HCT116 (cell line): ENCODE measurements at regions not wholly inside any gene's neighbourhood (a gene's known extent, or its start where the extent isn't known, plus 50 kb on each side); places are given as distances from the start of the nearest gene placed in this dataset.

ENCODE experiments used
- ATAC-seq: fragments of 200-7000 bp; cut with Tn5 transposase; 2 replicates; pipeline ENCODE4 v1.9.1; 2020; ENCODE audit warnings: mild to moderate bottlenecking, moderate library complexity
- BruUV-seq: library from RNA; stranded (reverse); fragments of 400-500 nt; replicated peaks from 2 replicates; lab custom pipeline; 2021; lab: Mats Ljungman, UMichigan
- CTCF ChIA-PET: fragments of 300-600 bp; sonication (Branson Sonifier 250); formaldehyde crosslinking; loops from one replicate; lab custom pipeline; 2021; ENCODE audit warnings: antibody characterized with exemption; lab: Charles Lee
- POLR2A ChIA-PET: fragments of 300-600, 350-600 bp; sonication (Branson Sonifier 250); formaldehyde crosslinking; loops from one replicate; lab custom pipeline; 2021; ENCODE audit warnings: antibody characterized with exemption; lab: Charles Lee
- RAD21 ChIA-PET, 2 experiments: fragments of 300-600 bp; sonication (Branson Sonifier 250); formaldehyde crosslinking; loops; one replicate each; lab custom pipeline; 2023; ENCODE audit warnings: low total read pairs in 2 of 2; ENCODE audit not compliant: uncharacterized antibody in 2 of 2, unreplicated experiment in 2 of 2, low non-redundant PET in 1 of 2; lab: Charles Lee
- DNase-seq: peaks from one replicate; pipeline ENCODE4 v3.0.0-alpha.2; 2010; ENCODE audit warnings: low read depth, low spot score
- H2AFZ ChIP-seq: fragments of 200-600 bp; shearing (Covaris generic), sonication (generic); 2 replicates; pipeline ENCODE4 v1.6.1; 2017; ENCODE audit warnings: low read depth, mixed run types, mixed read lengths, antibody characterized with exemption, low read length; ENCODE audit not compliant: poor library complexity, severe bottlenecking
- H3K27ac ChIP-seq: 2 replicates; pipeline ENCODE4 v1.5.1; 2012; ENCODE audit warnings: low read depth, low read length
- H3K27me3 ChIP-seq: fragments of 200-600 bp; sonication (generic); 2 replicates; pipeline ENCODE4 v1.6.1; 2016; ENCODE audit warnings: mixed run types, low read length, mixed read lengths; ENCODE audit not compliant: insufficient read depth
- H3K36me3 ChIP-seq, 2 experiments: fragments of 200-500 bp in 1 of 2; fragments of 200-600 bp in 1 of 2; sonication (Bioruptor generic) in 1 of 2; sonication (generic) in 1 of 2; 2 replicates each; pipeline versions ENCODE4 v1.5.1 to v1.6.1; 2014 to 2016; ENCODE audit warnings: low read length in 2 of 2, inconsistent platforms in 1 of 2, mixed read lengths in 1 of 2, mixed run types in 1 of 2; ENCODE audit not compliant: insufficient read depth in 2 of 2, control insufficient read depth in 1 of 2
- H3K4me1 ChIP-seq, 2 experiments: fragments of 200-600 bp in 1 of 2; sonication (generic) in 1 of 2; 2 replicates each; pipeline versions ENCODE4 v1.5.1 to v1.6.1; 2012 to 2017; ENCODE audit warnings: low read length in 2 of 2, inconsistent platforms in 1 of 2, mild to moderate bottlenecking in 1 of 2, mixed read lengths in 1 of 2, mixed run types in 1 of 2, moderate library complexity in 1 of 2; ENCODE audit not compliant: insufficient read depth in 2 of 2, control insufficient read depth in 1 of 2
- H3K4me2 ChIP-seq: fragments of 200-600 bp; sonication (generic); 2 replicates; pipeline ENCODE4 v1.6.1; 2017; ENCODE audit warnings: mixed run types, low read length, mixed read lengths
- H3K4me3 ChIP-seq, 2 experiments: fragments of 200-600 bp in 1 of 2; sonication (generic) in 1 of 2; replicated peaks in 1 of 2; 2 replicates each; pipeline ENCODE4 v1.5.1; 2011 to 2016; ENCODE audit warnings: low read length in 2 of 2, control low read depth in 1 of 2, low read depth in 1 of 2, mild to moderate bottlenecking in 1 of 2, mixed read lengths in 1 of 2, mixed run types in 1 of 2
- H3K79me2 ChIP-seq: fragments of 200-600 bp; sonication (generic); 2 replicates; pipeline ENCODE4 v1.6.1; 2017; ENCODE audit warnings: mild to moderate bottlenecking, mixed run types, low read length, moderate library complexity, mixed read lengths; ENCODE audit not compliant: insufficient read depth
- H3K9ac ChIP-seq: fragments of 200-600 bp; sonication (generic); 2 replicates; pipeline ENCODE4 v1.6.1; 2016; ENCODE audit warnings: low read length, mixed read lengths
- H3K9me2 ChIP-seq: fragments of 200-600 bp; sonication (generic), shearing (Covaris generic); 2 replicates; pipeline ENCODE4 v1.6.1; 2017; ENCODE audit warnings: mixed run types, mild to moderate bottlenecking, moderate library complexity; ENCODE audit not compliant: insufficient read depth
- H3K9me3 ChIP-seq, 2 experiments: fragments of 200-500 bp in 1 of 2; fragments of 200-600 bp in 1 of 2; sonication (Bioruptor generic) in 1 of 2; sonication (generic) in 1 of 2; 2 replicates each; pipeline ENCODE4 v1.6.1; 2014 to 2017; ENCODE audit warnings: low read length in 2 of 2, mixed read lengths in 2 of 2, inconsistent platforms in 1 of 2, low read depth in 1 of 2, mild to moderate bottlenecking in 1 of 2, mixed run types in 1 of 2, moderate library complexity in 1 of 2; ENCODE audit not compliant: control insufficient read depth in 1 of 2, insufficient read depth in 1 of 2
- H4K20me1 ChIP-seq: fragments of 200-600 bp; sonication (generic), shearing (Covaris generic); 2 replicates; pipeline ENCODE4 v1.6.1; 2017; ENCODE audit warnings: mixed run types, mild to moderate bottlenecking, moderate library complexity; ENCODE audit not compliant: insufficient read depth
- CBX3 ChIP-seq: IDR thresholded peaks from 2 replicates; pipeline ENCODE4 v1.6.1; 2012; ENCODE audit warnings: low read depth
- CEBPB ChIP-seq: IDR thresholded peaks from 2 replicates; pipeline ENCODE4 v1.6.1; 2012; ENCODE audit warnings: low read depth
- EGR1 ChIP-seq: IDR thresholded peaks from 2 replicates; pipeline ENCODE4 v1.6.1; 2012; ENCODE audit warnings: low read depth
- ELF1 ChIP-seq: IDR thresholded peaks from 2 replicates; pipeline ENCODE4 v1.6.1; 2012; ENCODE audit warnings: low read depth, borderline replicate concordance
- EZH2phosphoT487 ChIP-seq: fragments of 200-600 bp; IDR thresholded peaks from 2 replicates; pipeline ENCODE4 v1.6.1; 2018; ENCODE audit warnings: antibody characterized with exemption, borderline replicate concordance
- FOSL1 ChIP-seq: IDR thresholded peaks from 2 replicates; pipeline ENCODE4 v1.6.1; 2012; ENCODE audit warnings: low read depth
- JUND ChIP-seq: IDR thresholded peaks from 2 replicates; pipeline ENCODE4 v1.6.1; 2012
- POLR2A ChIP-seq: IDR thresholded peaks from 2 replicates; pipeline ENCODE4 v1.7.0; 2011; ENCODE audit warnings: borderline replicate concordance; ENCODE audit not compliant: insufficient read depth, insufficient read length; ENCODE audit errors: extremely low read depth
- SIN3A ChIP-seq: IDR thresholded peaks from 2 replicates; pipeline ENCODE4 v1.6.1; 2012; ENCODE audit warnings: low read depth
- SP1 ChIP-seq: IDR thresholded peaks from 2 replicates; pipeline ENCODE4 v1.6.1; 2012; ENCODE audit warnings: low read depth
- SRF ChIP-seq: IDR thresholded peaks from 2 replicates; pipeline ENCODE4 v1.6.1; 2012; ENCODE audit warnings: low read depth
- TCF7L2 ChIP-seq: IDR thresholded peaks from 2 replicates; pipeline ENCODE4 v1.7.0; 2011; ENCODE audit warnings: borderline replicate concordance, inconsistent platforms; ENCODE audit not compliant: insufficient read depth, insufficient read length; ENCODE audit errors: extremely low read depth
- YY1 ChIP-seq: IDR thresholded peaks from 2 replicates; pipeline ENCODE4 v1.6.1; 2011; ENCODE audit warnings: low read length, low read depth, moderate library complexity, mild to moderate bottlenecking; ENCODE audit not compliant: insufficient replicate concordance; ENCODE audit errors: extremely low read depth
- ZFX ChIP-seq: fragments of 450-650 bp; IDR thresholded peaks from 2 replicates; pipeline ENCODE4 v1.6.1; 2017
- ZNF274 ChIP-seq: fragments of 200-500 bp; sonication (Bioruptor generic); IDR thresholded peaks from 2 replicates; pipeline ENCODE4 v1.6.1; 2014; ENCODE audit warnings: mild to moderate bottlenecking, low read depth, low read length, inconsistent platforms
- intact Hi-C: fragments of 100-400 bp; cut with micrococcal nuclease; formaldehyde crosslinking; loops from 2 replicates; pipeline ENCODE4 v1.10.0; 2022
- TF ChIP-seq, protein P1 (sequence below), 3 experiments: fragments of 200-600 bp in 1 of 3; sonication (generic) in 1 of 3; IDR thresholded peaks in 2 of 3; conservative IDR thresholded peaks in 1 of 3; 2 replicates each; pipeline ENCODE4 v1.5.1; 2012 to 2017; ENCODE audit warnings: low read depth in 2 of 3, low read length in 2 of 3, antibody characterized with exemption in 1 of 3, borderline replicate concordance in 1 of 3, control low read depth in 1 of 3, mild to moderate bottlenecking in 1 of 3, mixed read lengths in 1 of 3, mixed run types in 1 of 3, moderate library complexity in 1 of 3; ENCODE audit not compliant: insufficient read depth in 1 of 3
- TF ChIP-seq, protein P2 (sequence below): IDR thresholded peaks from 2 replicates; pipeline ENCODE4 v1.6.1; 2012

DNA sequence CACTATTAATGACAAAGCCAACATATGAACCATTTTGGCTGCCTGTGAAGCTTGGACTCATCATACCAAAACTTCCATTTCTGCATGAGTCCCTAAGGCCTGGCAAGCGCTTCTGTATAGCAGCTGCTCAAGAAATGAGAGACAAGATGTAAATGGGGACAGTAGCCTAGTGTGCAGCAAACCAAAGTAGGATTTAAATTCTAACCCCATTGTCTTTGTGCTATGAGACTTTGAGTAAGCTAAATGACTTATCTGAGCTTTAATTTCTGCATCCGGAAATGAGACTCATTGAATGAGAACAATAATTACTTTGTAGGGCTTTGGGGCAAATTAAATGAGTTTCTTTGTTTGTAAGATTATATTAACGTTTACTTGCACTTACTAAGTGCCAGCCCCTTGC, 536.4 kb upstream of the CDH7 start:
- RAD21 ChIA-PET, result no interaction called here
- intact Hi-C loops, result no loop called here
- CTCF ChIA-PET, result no interaction called here

GRCh38 chr18:65206551-65207260, 544.1 kb upstream of the CDH7 start:
- H3K4me1 ChIP-seq, result no peaks in the 10 kb centered on the region
- H3K9me3 ChIP-seq, result peaks cover 3 to 27% of the 10 kb centered on the region in 2 experiments; a peak in 2 of 4 replicates
- DNase-seq, result no peak
- ChIA-PET POLR2A (no interaction called here), RAD21 (no interaction called here)
- no peak overlapping the region for H3K4me3 ChIP-seq
- no TSS peak for BruUV-seq
- no peak overlapping the region for H2AFZ ChIP-seq
- H3K9me2 ChIP-seq, result no peaks in the 10 kb centered on the region
- TF ChIP-seq ZFX (no peak), YY1 (no peak), SP1 (no peak), SRF (no peak), POLR2A (no peak), EZH2phosphoT487 (no peak), FOSL1 (no peak), TCF7L2 (no peak), JUND (no peak), EGR1 (no peak), SIN3A (no peak), CEBPB (no peak), CBX3 (no peak), ZNF274 (no peak), ELF1 (no peak)
- TF ChIP-seq, protein P1, sequence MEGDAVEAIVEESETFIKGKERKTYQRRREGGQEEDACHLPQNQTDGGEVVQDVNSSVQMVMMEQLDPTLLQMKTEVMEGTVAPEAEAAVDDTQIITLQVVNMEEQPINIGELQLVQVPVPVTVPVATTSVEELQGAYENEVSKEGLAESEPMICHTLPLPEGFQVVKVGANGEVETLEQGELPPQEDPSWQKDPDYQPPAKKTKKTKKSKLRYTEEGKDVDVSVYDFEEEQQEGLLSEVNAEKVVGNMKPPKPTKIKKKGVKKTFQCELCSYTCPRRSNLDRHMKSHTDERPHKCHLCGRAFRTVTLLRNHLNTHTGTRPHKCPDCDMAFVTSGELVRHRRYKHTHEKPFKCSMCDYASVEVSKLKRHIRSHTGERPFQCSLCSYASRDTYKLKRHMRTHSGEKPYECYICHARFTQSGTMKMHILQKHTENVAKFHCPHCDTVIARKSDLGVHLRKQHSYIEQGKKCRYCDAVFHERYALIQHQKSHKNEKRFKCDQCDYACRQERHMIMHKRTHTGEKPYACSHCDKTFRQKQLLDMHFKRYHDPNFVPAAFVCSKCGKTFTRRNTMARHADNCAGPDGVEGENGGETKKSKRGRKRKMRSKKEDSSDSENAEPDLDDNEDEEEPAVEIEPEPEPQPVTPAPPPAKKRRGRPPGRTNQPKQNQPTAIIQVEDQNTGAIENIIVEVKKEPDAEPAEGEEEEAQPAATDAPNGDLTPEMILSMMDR (IDR thresholded peaks at IDR 0.05 in 2 of 3, conservative IDR thresholded peaks at IDR 0.05 in 1 of 3; ENCODE audit: borderline replicate concordance in 1 of 3, insufficient read depth in 1 of 3, low read depth in 2 of 3, low read length in 2 of 3), result no peak
- TF ChIP-seq, protein P2, sequence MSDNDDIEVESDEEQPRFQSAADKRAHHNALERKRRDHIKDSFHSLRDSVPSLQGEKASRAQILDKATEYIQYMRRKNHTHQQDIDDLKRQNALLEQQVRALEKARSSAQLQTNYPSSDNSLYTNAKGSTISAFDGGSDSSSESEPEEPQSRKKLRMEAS, result no peak
- TF ChIP-seq, all 23 proteins: peak for 0
- CTCF ChIA-PET, result no interaction called here
- Histone ChIP-seq H3K27me3 (no peaks in the 10 kb centered on the region), H3K27ac (no peak overlapping the region), H3K4me2 (no peak overlapping the region), H3K9ac (no peak overlapping the region), H4K20me1 (no peaks in the 10 kb centered on the region), H3K36me3 (no peaks in the 10 kb centered on the region), H3K79me2 (no peaks in the 10 kb centered on the region)
- intact Hi-C loops, result no loop called here
- ATAC-seq, result no peak

More for the DNA sequence above, 536.4 kb upstream of the CDH7 start:
- TF ChIP-seq EZH2phosphoT487 (no peak), SP1 (no peak)
- Histone ChIP-seq H3K36me3 (no peaks in the 10 kb centered on the region), H3K9ac (no peak overlapping the region), H2AFZ (no peak overlapping the region), H3K4me2 (no peak overlapping the region), H4K20me1 (no peaks in the 10 kb centered on the region), H3K27me3 (no peaks in the 10 kb centered on the region), H3K9me3 (peaks cover 14 to 15% of the 10 kb centered on the region in 2 experiments; a peak in 3 of 4 replicates), H3K27ac (no peak overlapping the region), H3K79me2 (no peaks in the 10 kb centered on the region), H3K4me3 (no peak overlapping the region), H3K4me1 (no peaks in the 10 kb centered on the region), H3K9me2 (no peaks in the 10 kb centered on the region)
- BruUV-seq, result no TSS peak
- DNase-seq (no peak), ATAC-seq (no peak)
- POLR2A ChIA-PET, result no interaction called here
